ENCODE measurements at regions not wholly inside any gene's neighbourhood (a gene's known extent, or its start where the extent isn't known, plus 50 kb on each side); places are given as distances from the start of the nearest gene placed in this dataset.

DNA sequence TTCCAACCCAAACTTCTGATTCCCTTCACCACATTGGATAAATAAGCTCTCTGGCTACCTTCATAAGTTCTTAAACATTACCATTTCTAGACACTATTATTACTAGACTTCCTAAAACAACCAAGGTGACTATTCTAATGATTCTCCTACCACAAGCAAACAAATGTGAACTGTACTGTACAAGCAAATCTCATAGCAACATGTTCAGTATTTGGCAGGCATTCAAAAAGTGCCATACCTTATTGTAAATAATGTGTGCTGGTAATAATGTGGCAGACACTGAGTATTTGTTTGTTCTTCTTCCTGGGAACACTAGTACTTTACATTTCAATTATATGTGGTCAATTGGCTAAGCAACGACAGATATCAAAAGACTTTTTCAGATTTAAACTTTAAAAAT is 986.0 kb upstream of the SPRY2 start:
- no peaks in the 10 kb centered on the region for H3K79me2 ChIP-seq (ENCODE audit: control insufficient read depth, insufficient read depth, low read length)
- CTCF ChIA-PET, result no interaction called here
- DNase-seq (ENCODE audit: low read depth, low spot score), result no peak
- H2AFZ ChIP-seq (ENCODE audit: low read depth, low read length), result no peak overlapping the region
- dilution Hi-C loops (cut with MboI; ENCODE audit: extremely low pct_ligation_motif_present, low sequenced_read_pairs) (no loop called here), intact Hi-C loops (cut with micrococcal nuclease) (no loop called here)
- H3K4me1 ChIP-seq (ENCODE audit: control insufficient read depth, extremely low read depth, insufficient read depth, low read length), result no peaks in the 10 kb centered on the region
- POLR2A ChIA-PET, result no interaction called here
- H3K4me2 ChIP-seq (ENCODE audit: insufficient read depth, low read length), result no peak overlapping the region
- H3K36me3 ChIP-seq (ENCODE audit: control insufficient read depth in 2 of 2, extremely low read depth in 1 of 2, insufficient read depth in 2 of 2, low read length in 2 of 2), result no peaks in the 10 kb centered on the region
- BruUV-seq (replicated peaks), result no TSS peak
- no peaks in the 10 kb centered on the region for H3K9me1 ChIP-seq (replicated peaks; ENCODE audit: control insufficient read depth, extremely low read depth, insufficient read depth, low read length)
- peaks cover 2% of the 10 kb centered on the region for H3K9me3 ChIP-seq (replicated peaks; ENCODE audit: control insufficient read depth, insufficient read depth, low read length)
- no peak for FAIRE-seq
- TF ChIP-seq FOS (IDR thresholded peaks at IDR 0.05; ENCODE audit: borderline replicate concordance, insufficient read depth, low read length), result no peak
- no peak for TF ChIP-seq POLR2A (IDR thresholded peaks at IDR 0.05; ENCODE audit: low read depth, low read length)
- TF ChIP-seq, protein P1, sequence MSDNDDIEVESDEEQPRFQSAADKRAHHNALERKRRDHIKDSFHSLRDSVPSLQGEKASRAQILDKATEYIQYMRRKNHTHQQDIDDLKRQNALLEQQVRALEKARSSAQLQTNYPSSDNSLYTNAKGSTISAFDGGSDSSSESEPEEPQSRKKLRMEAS (IDR thresholded peaks at IDR 0.05; ENCODE audit: insufficient read depth, insufficient read length), result no peak
- TF ChIP-seq POLR2AphosphoS5 (IDR thresholded peaks at IDR 0.05; ENCODE audit: insufficient read depth, low read depth, low read length), result no peak
- no peak for TF ChIP-seq EZH2 (IDR thresholded peaks at IDR 0.05; ENCODE audit: borderline replicate concordance, low read depth, low read length, severe bottlenecking)
- TF ChIP-seq MYC (IDR thresholded peaks at IDR 0.05; ENCODE audit: low read depth, low read length), result no peak
- TF ChIP-seq, protein P2, sequence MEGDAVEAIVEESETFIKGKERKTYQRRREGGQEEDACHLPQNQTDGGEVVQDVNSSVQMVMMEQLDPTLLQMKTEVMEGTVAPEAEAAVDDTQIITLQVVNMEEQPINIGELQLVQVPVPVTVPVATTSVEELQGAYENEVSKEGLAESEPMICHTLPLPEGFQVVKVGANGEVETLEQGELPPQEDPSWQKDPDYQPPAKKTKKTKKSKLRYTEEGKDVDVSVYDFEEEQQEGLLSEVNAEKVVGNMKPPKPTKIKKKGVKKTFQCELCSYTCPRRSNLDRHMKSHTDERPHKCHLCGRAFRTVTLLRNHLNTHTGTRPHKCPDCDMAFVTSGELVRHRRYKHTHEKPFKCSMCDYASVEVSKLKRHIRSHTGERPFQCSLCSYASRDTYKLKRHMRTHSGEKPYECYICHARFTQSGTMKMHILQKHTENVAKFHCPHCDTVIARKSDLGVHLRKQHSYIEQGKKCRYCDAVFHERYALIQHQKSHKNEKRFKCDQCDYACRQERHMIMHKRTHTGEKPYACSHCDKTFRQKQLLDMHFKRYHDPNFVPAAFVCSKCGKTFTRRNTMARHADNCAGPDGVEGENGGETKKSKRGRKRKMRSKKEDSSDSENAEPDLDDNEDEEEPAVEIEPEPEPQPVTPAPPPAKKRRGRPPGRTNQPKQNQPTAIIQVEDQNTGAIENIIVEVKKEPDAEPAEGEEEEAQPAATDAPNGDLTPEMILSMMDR (IDR thresholded peaks at IDR 0.05; ENCODE audit: extremely low read depth in 1 of 2, insufficient read depth in 1 of 2, low read depth in 1 of 2, low read length in 2 of 2), result no peak
- H3K9ac ChIP-seq (replicated peaks; ENCODE audit: extremely low read depth, insufficient read depth, low read length), result no peak overlapping the region
- H3K27ac ChIP-seq (ENCODE audit: insufficient read depth, low read depth, low read length), result no peak overlapping the region
- H3K27me3 ChIP-seq (ENCODE audit: control insufficient read depth in 2 of 2, insufficient read depth in 2 of 2, low read length in 2 of 2), result no peaks in the 10 kb centered on the region
- no peaks in the 10 kb centered on the region for H4K20me1 ChIP-seq (replicated peaks; ENCODE audit: control insufficient read depth, extremely low read depth, insufficient read depth, low read length)
- H3K4me3 ChIP-seq (replicated peaks in 1 of 3; ENCODE audit: insufficient read depth in 1 of 3, low read depth in 1 of 3, low read length in 3 of 3), result no peak overlapping the region

DNA sequence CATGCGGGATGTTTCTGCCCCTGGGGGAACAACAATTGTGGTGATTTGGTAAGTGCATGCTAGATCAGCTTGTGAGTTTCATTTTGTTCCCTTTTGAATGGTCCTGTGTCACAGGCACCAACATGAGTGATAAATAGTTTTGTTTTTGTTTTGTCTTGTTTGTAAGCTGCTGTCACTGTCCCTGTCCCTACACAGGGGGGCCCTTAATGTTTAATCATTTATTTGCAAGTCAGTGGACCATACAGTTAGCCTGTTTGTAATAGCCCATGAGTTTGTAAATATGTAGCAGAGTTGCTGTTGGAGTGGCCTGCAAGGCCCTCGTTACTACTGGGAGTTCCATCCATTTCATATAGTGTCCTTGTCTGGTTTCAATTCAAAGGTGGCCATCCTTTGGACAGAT is 979.6 kb upstream of the SPRY2 start:
- no TSS peak for BruUV-seq (replicated peaks)
- H3K4me2 ChIP-seq (ENCODE audit: insufficient read depth, low read length), result no peak overlapping the region
- ChIA-PET POLR2A (no interaction called here), CTCF (no interaction called here)
- H3K9me1 ChIP-seq (replicated peaks; ENCODE audit: control insufficient read depth, extremely low read depth, insufficient read depth, low read length), result no peaks in the 10 kb centered on the region
- DNase-seq (ENCODE audit: low read depth, low spot score) (no peak), FAIRE-seq (no peak)
- dilution Hi-C loops (cut with MboI; ENCODE audit: extremely low pct_ligation_motif_present, low sequenced_read_pairs) (no loop called here), intact Hi-C loops (cut with micrococcal nuclease) (no loop called here)
- H2AFZ ChIP-seq (ENCODE audit: low read depth, low read length), result no peak overlapping the region
- H4K20me1 ChIP-seq (replicated peaks; ENCODE audit: control insufficient read depth, extremely low read depth, insufficient read depth, low read length), result no peaks in the 10 kb centered on the region
- no peak for TF ChIP-seq POLR2AphosphoS5 (IDR thresholded peaks at IDR 0.05; ENCODE audit: insufficient read depth, low read depth, low read length)
- TF ChIP-seq, protein P1 (IDR thresholded peaks at IDR 0.05; ENCODE audit: insufficient read depth, insufficient read length), result no peak
- no peak for TF ChIP-seq MYC (IDR thresholded peaks at IDR 0.05; ENCODE audit: low read depth, low read length)
- no peak for TF ChIP-seq JUN (IDR thresholded peaks at IDR 0.05; ENCODE audit: borderline replicate concordance, insufficient read depth, insufficient read length, low read depth)
- TF ChIP-seq POLR2A (IDR thresholded peaks at IDR 0.05; ENCODE audit: low read depth, low read length), result no peak
- no peak for TF ChIP-seq EZH2 (IDR thresholded peaks at IDR 0.05; ENCODE audit: borderline replicate concordance, low read depth, low read length, severe bottlenecking)
- no peak for TF ChIP-seq GATA2 (IDR thresholded peaks at IDR 0.05; ENCODE audit: insufficient read depth, insufficient read length, low read depth, low read length)
- TF ChIP-seq, protein P2 (IDR thresholded peaks at IDR 0.05; ENCODE audit: extremely low read depth in 1 of 2, insufficient read depth in 1 of 2, low read depth in 1 of 2, low read length in 2 of 2), result no peak
- no peak for TF ChIP-seq FOS (IDR thresholded peaks at IDR 0.05; ENCODE audit: borderline replicate concordance, insufficient read depth, low read length)
- H3K4me3 ChIP-seq (replicated peaks in 1 of 3; ENCODE audit: insufficient read depth in 1 of 3, low read depth in 1 of 3, low read length in 3 of 3), result no peak overlapping the region
- H3K27me3 ChIP-seq (ENCODE audit: control insufficient read depth in 2 of 2, insufficient read depth in 2 of 2, low read length in 2 of 2), result no peaks in the 10 kb centered on the region
- H3K36me3 ChIP-seq (ENCODE audit: control insufficient read depth in 2 of 2, extremely low read depth in 1 of 2, insufficient read depth in 2 of 2, low read length in 2 of 2), result no peaks in the 10 kb centered on the region
- no peaks in the 10 kb centered on the region for H3K4me1 ChIP-seq (ENCODE audit: control insufficient read depth, extremely low read depth, insufficient read depth, low read length)
- peaks cover 2% of the 10 kb centered on the region for H3K9me3 ChIP-seq (replicated peaks; ENCODE audit: control insufficient read depth, insufficient read depth, low read length)
- H3K79me2 ChIP-seq (ENCODE audit: control insufficient read depth, insufficient read depth, low read length), result no peaks in the 10 kb centered on the region
- no peak overlapping the region for H3K9ac ChIP-seq (replicated peaks; ENCODE audit: extremely low read depth, insufficient read depth, low read length)
- no peak overlapping the region for H3K27ac ChIP-seq (ENCODE audit: insufficient read depth, low read depth, low read length)

Measured in endothelial cell of umbilical vein (primary cell).